ENCODE measurements at regions not wholly inside any gene's neighbourhood (a gene's known extent, or its start where the extent isn't known, plus 50 kb on each side); places are given as distances from the start of the nearest gene placed in this dataset.

GRCh38 chr2:128817813-128818212, 499.1 kb upstream of the HS6ST1 start:
- no peak for DNase-seq (ENCODE audit: extremely low read depth, low read depth)
- no peak overlapping the region for H3K4me3 ChIP-seq (replicated peaks; ENCODE audit: low read depth, low read length)
- TF ChIP-seq, protein P1, sequence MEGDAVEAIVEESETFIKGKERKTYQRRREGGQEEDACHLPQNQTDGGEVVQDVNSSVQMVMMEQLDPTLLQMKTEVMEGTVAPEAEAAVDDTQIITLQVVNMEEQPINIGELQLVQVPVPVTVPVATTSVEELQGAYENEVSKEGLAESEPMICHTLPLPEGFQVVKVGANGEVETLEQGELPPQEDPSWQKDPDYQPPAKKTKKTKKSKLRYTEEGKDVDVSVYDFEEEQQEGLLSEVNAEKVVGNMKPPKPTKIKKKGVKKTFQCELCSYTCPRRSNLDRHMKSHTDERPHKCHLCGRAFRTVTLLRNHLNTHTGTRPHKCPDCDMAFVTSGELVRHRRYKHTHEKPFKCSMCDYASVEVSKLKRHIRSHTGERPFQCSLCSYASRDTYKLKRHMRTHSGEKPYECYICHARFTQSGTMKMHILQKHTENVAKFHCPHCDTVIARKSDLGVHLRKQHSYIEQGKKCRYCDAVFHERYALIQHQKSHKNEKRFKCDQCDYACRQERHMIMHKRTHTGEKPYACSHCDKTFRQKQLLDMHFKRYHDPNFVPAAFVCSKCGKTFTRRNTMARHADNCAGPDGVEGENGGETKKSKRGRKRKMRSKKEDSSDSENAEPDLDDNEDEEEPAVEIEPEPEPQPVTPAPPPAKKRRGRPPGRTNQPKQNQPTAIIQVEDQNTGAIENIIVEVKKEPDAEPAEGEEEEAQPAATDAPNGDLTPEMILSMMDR (IDR thresholded peaks at IDR 0.05; ENCODE audit: low read depth, low read length, missing control alignments): no peak

DNA sequence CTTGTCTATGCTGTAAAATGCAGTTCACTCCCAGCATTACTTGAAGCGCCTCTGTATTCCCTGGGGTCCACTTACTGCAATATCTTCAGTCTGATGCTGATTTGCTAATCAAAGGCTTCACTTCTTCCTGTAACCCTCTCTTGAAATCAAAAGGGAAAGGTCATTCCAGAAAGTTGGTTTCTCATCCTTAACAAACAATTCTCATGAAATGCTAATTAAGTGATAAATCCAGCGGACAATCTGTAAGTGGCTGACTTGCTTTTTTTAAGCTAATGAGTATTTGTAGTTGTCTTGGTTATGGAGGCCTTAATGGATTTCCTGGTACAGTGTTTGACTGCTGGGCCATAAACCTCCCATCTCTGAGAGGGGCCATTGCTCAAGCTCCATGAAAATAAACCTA, 499.6 kb upstream of the HS6ST1 start:
- TF ChIP-seq, protein P1 (IDR thresholded peaks at IDR 0.05; ENCODE audit: low read depth, low read length, missing control alignments): no peak
- no peak for DNase-seq (ENCODE audit: extremely low read depth, low read depth)
- no peak overlapping the region for H3K4me3 ChIP-seq (replicated peaks; ENCODE audit: low read depth, low read length)

GRCh38 chr2:128818704-128819491, 500.2 kb upstream of the HS6ST1 start:
- no peak for DNase-seq (ENCODE audit: extremely low read depth, low read depth)
- TF ChIP-seq, protein P1 (IDR thresholded peaks at IDR 0.05; ENCODE audit: low read depth, low read length, missing control alignments): no peak
- H3K4me3 ChIP-seq (replicated peaks; ENCODE audit: low read depth, low read length): no peak overlapping the region

DNA sequence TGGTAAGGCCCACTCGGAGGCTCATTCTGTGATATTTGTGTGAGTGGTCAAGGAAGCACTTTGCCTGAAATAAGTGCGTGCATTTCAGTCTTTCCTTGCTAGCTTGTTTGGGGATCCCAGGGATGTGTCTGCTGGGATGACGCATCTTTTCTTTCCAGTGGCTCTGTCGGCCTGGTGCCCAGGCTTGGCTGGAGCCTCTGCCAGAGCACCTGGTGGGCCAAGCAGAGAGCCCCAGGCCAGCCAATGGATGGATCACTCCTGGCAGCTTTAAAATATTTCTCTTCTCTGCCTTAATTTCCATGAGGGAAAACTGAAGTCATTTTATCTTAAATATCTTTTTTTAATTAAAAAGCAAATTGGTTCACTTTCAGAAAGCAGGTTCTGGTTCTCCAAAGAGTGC, 501.8 kb upstream of the HS6ST1 start:
- TF ChIP-seq, protein P1 (IDR thresholded peaks at IDR 0.05; ENCODE audit: low read depth, low read length, missing control alignments): no peak
- no peak for DNase-seq (ENCODE audit: extremely low read depth, low read depth)
- no peak overlapping the region for H3K4me3 ChIP-seq (replicated peaks; ENCODE audit: low read depth, low read length)

DNA sequence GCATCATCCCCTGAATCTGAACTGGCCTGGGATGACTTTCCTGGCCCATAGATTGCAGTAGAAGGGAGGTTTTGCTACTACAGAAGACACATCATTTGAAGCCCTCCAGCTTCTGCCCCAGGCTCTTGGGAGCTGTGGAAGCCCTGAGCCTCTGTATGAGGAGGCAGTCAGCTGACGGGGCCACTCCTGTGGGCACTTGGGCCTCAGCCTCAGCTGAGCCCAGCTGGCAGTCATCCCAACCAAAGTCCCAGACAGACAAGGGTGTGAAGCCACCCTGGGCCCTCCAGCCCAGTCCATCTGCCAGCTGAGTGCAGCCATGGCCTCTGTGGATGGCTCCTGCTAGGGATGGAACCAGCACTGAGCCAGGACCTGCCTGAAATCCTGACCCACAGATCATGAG, 502.3 kb upstream of the HS6ST1 start:
- no peak for DNase-seq (ENCODE audit: extremely low read depth, low read depth)
- TF ChIP-seq, protein P1 (IDR thresholded peaks at IDR 0.05; ENCODE audit: low read depth, low read length, missing control alignments): no peak
- H3K4me3 ChIP-seq (replicated peaks; ENCODE audit: low read depth, low read length): no peak overlapping the region

GRCh38 chr2:128832946-128833663, 514.4 kb upstream of the HS6ST1 start:
- TF ChIP-seq, protein P1 (IDR thresholded peaks at IDR 0.05; ENCODE audit: low read depth, low read length, missing control alignments): no peak
- DNase-seq (ENCODE audit: extremely low read depth, low read depth): no peak
- no peak overlapping the region for H3K4me3 ChIP-seq (replicated peaks; ENCODE audit: low read depth, low read length)
